ENCODE measurements at regions not wholly inside any gene's neighbourhood (a gene's known extent, or its start where the extent isn't known, plus 50 kb on each side); places are given as distances from the start of the nearest gene placed in this dataset.

GRCh38 chr3:30502742-30503073 is 103.7 kb upstream of the TGFBR2 start:
- no peak overlapping the region for H3K27ac ChIP-seq (ENCODE audit: low read depth, low read length)
- H3F3A ChIP-seq (ENCODE audit: insufficient read depth), result no peaks in the 10 kb centered on the region
- no peak overlapping the region for H3K4me3 ChIP-seq (ENCODE audit: insufficient read depth, low read length, poor library complexity, severe bottlenecking)
- H3K4me2 ChIP-seq (ENCODE audit: low read depth, low read length, poor library complexity, severe bottlenecking), result no peak overlapping the region
- no peaks in the 10 kb centered on the region for H4K20me1 ChIP-seq (ENCODE audit: low read depth, low read length)
- no peak overlapping the region for H2AFZ ChIP-seq (ENCODE audit: low read depth, low read length, severe bottlenecking)
- H3K27me3 ChIP-seq (ENCODE audit: low read length), result no peaks in the 10 kb centered on the region
- no peak for TF ChIP-seq CTCF (IDR thresholded peaks at IDR 0.05; ENCODE audit: insufficient read depth, low read length, poor library complexity, severe bottlenecking)
- no peak overlapping the region for H3K9ac ChIP-seq (ENCODE audit: low read length)
- no peaks in the 10 kb centered on the region for H3K79me2 ChIP-seq (ENCODE audit: insufficient read depth, low read length)
- H3K9me3 ChIP-seq (ENCODE audit: insufficient read depth, low read length), result no peaks in the 10 kb centered on the region
- H3K36me3 ChIP-seq (ENCODE audit: low read length), result no peaks in the 10 kb centered on the region
- no peaks in the 10 kb centered on the region for H3K9me2 ChIP-seq (replicated peaks; ENCODE audit: insufficient read depth, low read length)

- H2AFZ ChIP-seq (ENCODE audit: low read depth, low read length, severe bottlenecking), result no peak overlapping the region
- no peaks in the 10 kb centered on the region for H3K9me3 ChIP-seq (ENCODE audit: insufficient read depth, low read length)
- H3K27me3 ChIP-seq (ENCODE audit: low read length), result no peaks in the 10 kb centered on the region
- H3K9me2 ChIP-seq (replicated peaks; ENCODE audit: insufficient read depth, low read length), result no peaks in the 10 kb centered on the region
- no peaks in the 10 kb centered on the region for H4K20me1 ChIP-seq (ENCODE audit: low read depth, low read length)
- H3K4me3 ChIP-seq (ENCODE audit: insufficient read depth, low read length, poor library complexity, severe bottlenecking), result no peak overlapping the region
- no peak overlapping the region for H3K4me2 ChIP-seq (ENCODE audit: low read depth, low read length, poor library complexity, severe bottlenecking)
- no peaks in the 10 kb centered on the region for H3K36me3 ChIP-seq (ENCODE audit: low read length)
- H3K79me2 ChIP-seq (ENCODE audit: insufficient read depth, low read length), result no peaks in the 10 kb centered on the region
- H3K9ac ChIP-seq (ENCODE audit: low read length), result no peak overlapping the region
- H3F3A ChIP-seq (ENCODE audit: insufficient read depth), result no peaks in the 10 kb centered on the region
- TF ChIP-seq CTCF (IDR thresholded peaks at IDR 0.05; ENCODE audit: insufficient read depth, low read length, poor library complexity, severe bottlenecking), result no peak
- no peak for TF ChIP-seq EZH2phosphoT487 (conservative IDR thresholded peaks at IDR 0.05; ENCODE audit: low read length)
- H3K27ac ChIP-seq (ENCODE audit: low read depth, low read length), result no peak overlapping the region
Measured at GRCh38 chr3:30503446-30503845, 103.0 kb upstream of the TGFBR2 start.

- Histone ChIP-seq H3K9me2 (replicated peaks; ENCODE audit: insufficient read depth, low read length) (no peaks in the 10 kb centered on the region), H3K9ac (ENCODE audit: low read length) (no peak overlapping the region), H3K27me3 (ENCODE audit: low read length) (no peaks in the 10 kb centered on the region), H3K9me3 (ENCODE audit: insufficient read depth, low read length) (no peaks in the 10 kb centered on the region), H2AFZ (ENCODE audit: low read depth, low read length, severe bottlenecking) (no peak overlapping the region), H3F3A (ENCODE audit: insufficient read depth) (no peaks in the 10 kb centered on the region), H3K4me2 (ENCODE audit: low read depth, low read length, poor library complexity, severe bottlenecking) (no peak overlapping the region), H3K36me3 (ENCODE audit: low read length) (no peaks in the 10 kb centered on the region), H3K79me2 (ENCODE audit: insufficient read depth, low read length) (no peaks in the 10 kb centered on the region), H4K20me1 (ENCODE audit: low read depth, low read length) (no peaks in the 10 kb centered on the region), H3K4me3 (ENCODE audit: insufficient read depth, low read length, poor library complexity, severe bottlenecking) (no peak overlapping the region), H3K27ac (ENCODE audit: low read depth, low read length) (no peak overlapping the region)
- TF ChIP-seq CTCF (IDR thresholded peaks at IDR 0.05; ENCODE audit: insufficient read depth, low read length, poor library complexity, severe bottlenecking) (no peak), EZH2phosphoT487 (conservative IDR thresholded peaks at IDR 0.05; ENCODE audit: low read length) (no peak)
Measured at GRCh38 chr3:30504939-30505338, 101.5 kb upstream of the TGFBR2 start.

All from SU-DHL-6 (cell line).